Progenitor cell of endocrine pancreas (in vitro differentiated cells): ENCODE measurements at regions not wholly inside any gene's neighbourhood (a gene's known extent, or its start where the extent isn't known, plus 50 kb on each side); places are given as distances from the start of the nearest gene placed in this dataset.

Source experiments
- DNase-seq: peaks from one replicate; pipeline ENCODE4 v3.0.0; 2021; ENCODE audit warnings: low spot score; ENCODE audit not compliant: unreplicated experiment
- H3K27ac Mint-ChIP-seq: 2 replicates; pipeline ENCODE4 v1.8.0; 2021; ENCODE audit warnings: mild to moderate bottlenecking, moderate library complexity, mixed read lengths
- H3K27me3 Mint-ChIP-seq: 2 replicates; pipeline ENCODE4 v1.8.0; 2021; ENCODE audit warnings: mixed read lengths
- H3K36me3 Mint-ChIP-seq: 2 replicates; pipeline ENCODE4 v1.8.0; 2022; ENCODE audit warnings: mixed read lengths; ENCODE audit not compliant: insufficient read depth
- H3K4me1 Mint-ChIP-seq: 2 replicates; pipeline ENCODE4 v1.8.0; 2021; ENCODE audit warnings: low read depth, mixed read lengths
- H3K4me3 Mint-ChIP-seq: 2 replicates; pipeline ENCODE4 v1.8.0; 2021; ENCODE audit warnings: low read depth, mild to moderate bottlenecking, moderate library complexity, mixed read lengths
- H3K9me3 Mint-ChIP-seq: 2 replicates; pipeline ENCODE4 v1.8.0; 2021; ENCODE audit warnings: low read depth, mixed read lengths
- TF ChIP-seq, protein P1 (sequence below): fragments of 200-600 bp; sonication (generic); IDR thresholded peaks from one replicate; pipeline ENCODE4 v1.5.0; 2021; ENCODE audit warnings: antibody characterized with exemption, mild to moderate bottlenecking; ENCODE audit not compliant: unreplicated experiment

DNA sequence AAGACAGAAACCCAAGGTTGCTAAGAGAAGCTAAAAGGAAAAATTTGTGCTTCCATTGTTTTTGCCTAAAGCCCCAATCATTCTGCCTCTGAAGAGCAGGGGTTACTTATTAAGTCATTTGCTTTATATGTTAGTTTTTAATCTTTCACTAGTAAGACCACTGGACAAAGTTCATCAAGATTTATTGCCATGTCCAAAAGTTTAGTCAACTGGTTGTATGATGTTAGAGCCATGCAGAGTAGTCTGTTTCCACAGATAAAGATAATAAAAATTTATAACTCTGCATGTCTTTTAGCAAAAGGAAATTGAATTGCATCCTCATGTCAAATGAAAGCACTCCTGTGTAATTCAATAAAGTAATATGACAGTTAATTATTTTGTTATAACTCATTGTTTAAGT is 75.8 kb upstream of the PRKG2 start:
- H3K27me3 Mint-ChIP-seq, result peaks cover 4% of the 10 kb centered on the region
- DNase-seq, result no peak
- H3K9me3 Mint-ChIP-seq, result no peaks in the 10 kb centered on the region
- H3K4me1 Mint-ChIP-seq, result peaks cover 3% of the 10 kb centered on the region
- TF ChIP-seq, protein P1, sequence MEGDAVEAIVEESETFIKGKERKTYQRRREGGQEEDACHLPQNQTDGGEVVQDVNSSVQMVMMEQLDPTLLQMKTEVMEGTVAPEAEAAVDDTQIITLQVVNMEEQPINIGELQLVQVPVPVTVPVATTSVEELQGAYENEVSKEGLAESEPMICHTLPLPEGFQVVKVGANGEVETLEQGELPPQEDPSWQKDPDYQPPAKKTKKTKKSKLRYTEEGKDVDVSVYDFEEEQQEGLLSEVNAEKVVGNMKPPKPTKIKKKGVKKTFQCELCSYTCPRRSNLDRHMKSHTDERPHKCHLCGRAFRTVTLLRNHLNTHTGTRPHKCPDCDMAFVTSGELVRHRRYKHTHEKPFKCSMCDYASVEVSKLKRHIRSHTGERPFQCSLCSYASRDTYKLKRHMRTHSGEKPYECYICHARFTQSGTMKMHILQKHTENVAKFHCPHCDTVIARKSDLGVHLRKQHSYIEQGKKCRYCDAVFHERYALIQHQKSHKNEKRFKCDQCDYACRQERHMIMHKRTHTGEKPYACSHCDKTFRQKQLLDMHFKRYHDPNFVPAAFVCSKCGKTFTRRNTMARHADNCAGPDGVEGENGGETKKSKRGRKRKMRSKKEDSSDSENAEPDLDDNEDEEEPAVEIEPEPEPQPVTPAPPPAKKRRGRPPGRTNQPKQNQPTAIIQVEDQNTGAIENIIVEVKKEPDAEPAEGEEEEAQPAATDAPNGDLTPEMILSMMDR, result no peak
- H3K4me3 Mint-ChIP-seq, result no peak overlapping the region
- no peak overlapping the region for H3K27ac Mint-ChIP-seq
- H3K36me3 Mint-ChIP-seq, result no peaks in the 10 kb centered on the region

DNA sequence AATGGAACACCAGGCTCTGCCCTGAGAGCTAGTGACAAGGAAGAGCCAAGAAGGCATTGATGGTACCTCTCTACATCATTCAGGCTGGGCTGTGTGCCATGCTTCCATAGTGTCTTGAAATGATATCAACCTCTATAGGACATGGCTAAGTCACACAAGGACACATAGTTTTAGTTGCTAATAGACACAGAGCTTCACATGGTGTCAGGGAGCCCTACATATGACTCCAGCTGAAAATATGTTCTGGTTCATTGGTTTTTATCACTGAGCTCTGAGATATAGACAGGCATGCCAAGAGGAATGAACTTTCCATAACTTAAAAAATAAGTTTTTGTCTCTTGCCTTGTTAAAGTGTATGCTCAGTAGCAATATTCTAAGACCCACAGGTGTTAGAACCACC is 72.1 kb upstream of the PRKG2 start:
- TF ChIP-seq, protein P1, result no peak
- Mint-ChIP-seq H3K9me3 (no peaks in the 10 kb centered on the region), H3K27ac (no peak overlapping the region), H3K27me3 (peaks cover 4% of the 10 kb centered on the region), H3K4me3 (no peak overlapping the region), H3K4me1 (peaks cover 12% of the 10 kb centered on the region), H3K36me3 (no peaks in the 10 kb centered on the region)
- no peak for DNase-seq

DNA sequence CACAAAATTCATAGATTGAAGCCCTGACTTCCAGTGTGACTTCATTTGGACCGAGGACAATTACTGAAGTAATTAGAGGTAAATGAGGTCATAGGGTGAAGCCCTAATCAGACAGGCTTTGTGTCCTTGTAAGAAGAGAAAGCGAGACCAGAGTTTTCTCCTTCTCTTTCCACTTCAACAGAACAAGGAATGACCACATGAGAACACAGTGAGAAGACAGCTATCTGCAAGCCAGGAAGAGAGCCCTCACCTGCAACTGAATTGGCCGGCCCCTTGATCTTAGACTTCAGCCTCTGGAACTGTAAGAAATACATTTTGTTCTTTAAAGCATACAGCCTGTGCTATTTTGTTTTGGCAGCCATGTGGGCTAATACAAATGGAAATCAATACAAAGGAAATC is 67.1 kb upstream of the PRKG2 start:
- Mint-ChIP-seq H3K4me1 (peaks cover 13% of the 10 kb centered on the region), H3K9me3 (peaks cover 3% of the 10 kb centered on the region), H3K27me3 (no peaks in the 10 kb centered on the region), H3K4me3 (no peak overlapping the region), H3K36me3 (no peaks in the 10 kb centered on the region), H3K27ac (no peak overlapping the region)
- no peak for DNase-seq
- TF ChIP-seq, protein P1, result no peak

DNA sequence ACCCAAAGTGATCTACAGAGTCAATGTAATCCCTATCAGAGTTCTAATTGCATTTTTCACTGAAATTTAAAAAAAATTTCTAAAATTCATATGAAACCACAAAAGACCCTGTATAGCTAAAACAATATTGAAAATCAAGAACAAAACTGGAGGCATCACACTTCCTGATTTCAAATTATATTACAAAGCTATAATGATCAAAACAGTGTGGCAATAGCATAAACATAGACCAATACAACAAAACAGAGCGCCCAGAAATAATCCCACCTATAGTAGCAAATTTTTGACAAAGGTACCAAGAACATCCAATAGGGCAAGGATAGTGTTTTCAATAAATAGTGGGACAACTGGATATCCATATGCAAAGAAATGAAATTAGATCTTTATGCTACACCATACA is 59.4 kb upstream of the PRKG2 start:
- no peak overlapping the region for H3K27ac Mint-ChIP-seq

DNA sequence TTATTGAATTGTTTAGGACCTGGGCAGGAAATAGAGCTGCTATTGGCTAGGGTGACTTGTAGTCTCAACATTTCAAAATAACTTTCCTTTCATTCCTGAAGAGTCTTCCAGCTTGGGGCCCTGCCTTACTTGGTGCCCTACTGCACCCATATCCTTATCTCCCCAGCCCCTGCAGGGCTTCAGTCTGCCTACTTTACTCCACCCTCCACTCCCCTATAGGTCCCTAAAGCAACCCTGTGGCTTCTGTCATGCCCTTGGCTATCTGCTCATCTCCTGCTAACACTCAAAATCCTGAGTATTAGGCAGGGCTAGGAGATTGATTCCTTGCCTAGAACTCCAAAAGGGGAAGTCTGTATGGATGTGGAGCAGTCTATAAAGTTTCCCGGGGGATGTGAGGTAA is 57.6 kb upstream of the PRKG2 start:
- TF ChIP-seq, protein P1, result no peak

More for the DNA sequence above, 59.4 kb upstream of the PRKG2 start:
- Mint-ChIP-seq H3K4me1 (no peaks in the 10 kb centered on the region), H3K27me3 (no peaks in the 10 kb centered on the region), H3K4me3 (no peak overlapping the region), H3K36me3 (no peaks in the 10 kb centered on the region), H3K9me3 (peaks cover 17% of the 10 kb centered on the region)
- DNase-seq, result no peak
- TF ChIP-seq, protein P1, result no peak

More for the DNA sequence above, 57.6 kb upstream of the PRKG2 start:
- Mint-ChIP-seq H3K4me3 (no peak overlapping the region), H3K27me3 (no peaks in the 10 kb centered on the region), H3K9me3 (peaks cover 20% of the 10 kb centered on the region), H3K4me1 (no peaks in the 10 kb centered on the region), H3K36me3 (no peaks in the 10 kb centered on the region), H3K27ac (no peak overlapping the region)
- DNase-seq, result no peak
